Keratinocyte (primary cell): ENCODE measurements at regions not wholly inside any gene's neighbourhood (a gene's known extent, or its start where the extent isn't known, plus 50 kb on each side); places are given as distances from the start of the nearest gene placed in this dataset.
"Not testable (repeated sequence)": the region's sequence is repeated elsewhere in the genome, so short reads cannot be mapped to it uniquely, and the experiment has no call there.

Experiments used
- DNase-seq: peaks from one replicate; pipeline ENCODE4 v3.0.0-alpha.2; 2011; ENCODE audit warnings: low read depth, missing footprints, low spot score
- FAIRE-seq: peaks from 2 replicates; lab custom pipeline; 2011; peaks lifted over from hg19 to GRCh38; lab: Jason Lieb, UNC
- H2AFZ ChIP-seq: 2 replicates; pipeline ENCODE4 v1.6.0; 2012; ENCODE audit warnings: low read length, control low read depth, inconsistent platforms; ENCODE audit not compliant: control insufficient read depth
- H3K27ac ChIP-seq: 2 replicates; pipeline ENCODE4 v1.5.1; 2011; ENCODE audit warnings: low read length; ENCODE audit not compliant: control insufficient read depth, insufficient read depth
- H3K27me3 ChIP-seq: 3 replicates; pipeline ENCODE4 v1.6.0; 2011; ENCODE audit warnings: low read length; ENCODE audit not compliant: control insufficient read depth, insufficient read depth; ENCODE audit errors: extremely low read depth
- H3K36me3 ChIP-seq, 2 experiments: 2 replicates in 1 of 2; 3 replicates in 1 of 2; pipeline ENCODE4 v1.5.1; 2011; ENCODE audit warnings: low read length in 2 of 2, mild to moderate bottlenecking in 1 of 2; ENCODE audit not compliant: control insufficient read depth in 2 of 2, insufficient read depth in 2 of 2; ENCODE audit errors: extremely low read depth in 1 of 2
- H3K4me1 ChIP-seq: 3 replicates; pipeline ENCODE4 v1.5.1; 2011; ENCODE audit warnings: low read length; ENCODE audit not compliant: control insufficient read depth, insufficient read depth; ENCODE audit errors: extremely low read depth
- H3K4me2 ChIP-seq: 3 replicates; pipeline ENCODE4 v1.6.0; 2011; ENCODE audit warnings: low read depth, low read length; ENCODE audit not compliant: control insufficient read depth, insufficient read depth; ENCODE audit errors: extremely low read depth
- H3K4me3 ChIP-seq, 3 experiments: fragments of 200-600 bp in 1 of 3; sonication (generic) in 1 of 3; 2 replicates in 2 of 3; 3 replicates in 1 of 3; pipeline ENCODE4 v1.5.1; 2011 to 2016; ENCODE audit warnings: low read length in 3 of 3, mild to moderate bottlenecking in 3 of 3, control low read depth in 2 of 3, inconsistent platforms in 1 of 3, low read depth in 1 of 3, mixed read lengths in 1 of 3, mixed run types in 1 of 3, moderate library complexity in 1 of 3; ENCODE audit not compliant: control insufficient read depth in 2 of 3, insufficient read depth in 2 of 3; ENCODE audit errors: extremely low read depth in 1 of 3
- H3K79me2 ChIP-seq: 2 replicates; pipeline ENCODE4 v1.6.0; 2012; ENCODE audit warnings: low read length; ENCODE audit not compliant: control insufficient read depth, insufficient read depth
- H3K9ac ChIP-seq: 3 replicates; pipeline ENCODE4 v1.6.0; 2011; ENCODE audit warnings: low read length; ENCODE audit not compliant: control insufficient read depth, insufficient read depth; ENCODE audit errors: extremely low read depth
- H3K9me1 ChIP-seq: 3 replicates; pipeline ENCODE4 v1.6.0; 2011; ENCODE audit warnings: low read length; ENCODE audit not compliant: control insufficient read depth, insufficient read depth; ENCODE audit errors: extremely low read depth
- H3K9me3 ChIP-seq: 2 replicates; pipeline ENCODE4 v1.5.1; 2012; ENCODE audit warnings: low read depth, low read length; ENCODE audit not compliant: control insufficient read depth
- H4K20me1 ChIP-seq: 3 replicates; pipeline ENCODE4 v1.6.0; 2011; ENCODE audit warnings: low read length; ENCODE audit not compliant: control insufficient read depth, insufficient read depth; ENCODE audit errors: extremely low read depth
- EZH2 ChIP-seq: IDR thresholded peaks from one replicate; pipeline ENCODE4 v1.6.1; 2012; ENCODE audit warnings: inconsistent platforms, mild to moderate bottlenecking, low read length, moderate library complexity
- dilution Hi-C: fragments of 300-500 bp; cut with MboI; formaldehyde crosslinking; loops from one replicate; pipeline ENCODE4 v1.7.0; 2020; ENCODE audit warnings: low sequenced_read_pairs; ENCODE audit not compliant: extremely low pct_ligation_motif_present
- TF ChIP-seq, protein P1 (sequence below), 3 experiments: IDR thresholded peaks in 1 of 3; conservative IDR thresholded peaks in 1 of 3; optimal IDR thresholded peaks in 1 of 3; 2 replicates in 2 of 3; 3 replicates in 1 of 3; pipeline versions ENCODE3 to v1.5.1; 2011; ENCODE audit warnings: low read length in 3 of 3, mild to moderate bottlenecking in 3 of 3, moderate library complexity in 2 of 3, control low read depth in 1 of 3, inconsistent platforms in 1 of 3; ENCODE audit not compliant: insufficient read depth in 2 of 3; ENCODE audit errors: extremely low read depth in 1 of 3

DNA sequence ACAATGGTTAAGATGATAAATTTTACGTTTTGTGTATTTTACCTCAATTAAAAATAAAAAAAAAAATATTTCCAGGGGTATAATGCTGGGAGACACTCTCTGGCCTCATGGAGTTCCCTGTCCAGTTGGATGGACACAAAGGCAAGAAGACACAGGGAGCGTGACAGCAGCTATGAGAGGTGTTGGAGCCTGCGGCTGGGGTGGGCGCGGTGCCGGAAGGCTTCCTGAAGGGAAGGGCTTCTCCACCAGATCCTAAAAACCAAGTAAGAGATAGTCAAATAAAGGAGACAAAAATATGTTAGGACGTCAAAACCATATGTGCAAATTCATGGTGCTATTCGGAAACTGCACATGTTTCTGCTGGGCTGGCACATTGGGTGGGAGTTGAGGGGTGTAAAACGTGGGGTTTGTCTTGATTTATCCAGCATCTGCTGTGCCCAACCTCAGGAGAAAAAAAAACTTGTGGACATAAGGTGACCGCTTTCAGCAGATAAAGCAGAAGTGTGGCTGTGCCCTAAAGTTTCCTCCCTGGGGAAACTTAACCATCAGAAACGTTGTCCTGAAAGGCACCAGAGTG, 467.6 kb downstream of the RNF144A start:
- Histone ChIP-seq H3K9me3 (no peaks in the 10 kb centered on the region), H3K79me2 (no peaks in the 10 kb centered on the region), H3K9me1 (no peaks in the 10 kb centered on the region), H3K27ac (no peak overlapping the region), H3K4me3 (no peak overlapping the region), H3K36me3 (no peaks in the 10 kb centered on the region), H3K4me2 (no peak overlapping the region), H3K27me3 (no peaks in the 10 kb centered on the region), H3K4me1 (no peaks in the 10 kb centered on the region), H4K20me1 (no peaks in the 10 kb centered on the region), H3K9ac (no peak overlapping the region), H2AFZ (no peak overlapping the region)
- dilution Hi-C loops: no loop called here
- TF ChIP-seq, protein P1, sequence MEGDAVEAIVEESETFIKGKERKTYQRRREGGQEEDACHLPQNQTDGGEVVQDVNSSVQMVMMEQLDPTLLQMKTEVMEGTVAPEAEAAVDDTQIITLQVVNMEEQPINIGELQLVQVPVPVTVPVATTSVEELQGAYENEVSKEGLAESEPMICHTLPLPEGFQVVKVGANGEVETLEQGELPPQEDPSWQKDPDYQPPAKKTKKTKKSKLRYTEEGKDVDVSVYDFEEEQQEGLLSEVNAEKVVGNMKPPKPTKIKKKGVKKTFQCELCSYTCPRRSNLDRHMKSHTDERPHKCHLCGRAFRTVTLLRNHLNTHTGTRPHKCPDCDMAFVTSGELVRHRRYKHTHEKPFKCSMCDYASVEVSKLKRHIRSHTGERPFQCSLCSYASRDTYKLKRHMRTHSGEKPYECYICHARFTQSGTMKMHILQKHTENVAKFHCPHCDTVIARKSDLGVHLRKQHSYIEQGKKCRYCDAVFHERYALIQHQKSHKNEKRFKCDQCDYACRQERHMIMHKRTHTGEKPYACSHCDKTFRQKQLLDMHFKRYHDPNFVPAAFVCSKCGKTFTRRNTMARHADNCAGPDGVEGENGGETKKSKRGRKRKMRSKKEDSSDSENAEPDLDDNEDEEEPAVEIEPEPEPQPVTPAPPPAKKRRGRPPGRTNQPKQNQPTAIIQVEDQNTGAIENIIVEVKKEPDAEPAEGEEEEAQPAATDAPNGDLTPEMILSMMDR (optimal IDR thresholded peaks at IDR 0.05 in 1 of 3, IDR thresholded peaks at IDR 0.05 in 1 of 3, conservative IDR thresholded peaks at IDR 0.05 in 1 of 3; ENCODE audit: extremely low read depth in 1 of 3, insufficient read depth in 2 of 3, low read length in 3 of 3): no peak
- TF ChIP-seq EZH2: no peak
- DNase-seq (no peak), FAIRE-seq (no peak)

DNA sequence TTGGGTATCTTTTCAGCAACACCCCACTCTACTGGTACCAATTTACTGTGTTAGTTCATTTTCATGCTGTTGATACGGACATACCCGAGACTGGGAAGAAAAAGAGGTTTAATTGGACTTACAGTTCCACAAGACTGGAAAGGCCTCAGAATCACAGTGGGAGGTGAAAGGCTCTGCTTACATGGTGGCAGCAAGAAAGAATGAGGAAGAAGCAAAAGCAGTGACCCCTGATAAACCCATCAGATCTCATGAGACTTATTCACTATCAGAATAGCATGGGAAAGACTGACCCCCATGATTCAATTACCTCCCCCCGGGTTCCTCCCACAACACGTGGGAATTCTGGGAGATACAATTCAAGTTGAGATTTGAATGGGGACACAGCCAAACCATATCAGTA, 473.1 kb downstream of the RNF144A start:
- H3K9me3 ChIP-seq, H3K9me1 ChIP-seq, dilution Hi-C loops, FAIRE-seq, H2AFZ ChIP-seq, H3K4me3 ChIP-seq, DNase-seq, H3K4me2 ChIP-seq, H3K9ac ChIP-seq, H3K27me3 ChIP-seq, H4K20me1 ChIP-seq, H3K4me1 ChIP-seq, H3K79me2 ChIP-seq, H3K36me3 ChIP-seq, H3K27ac ChIP-seq: not testable (repeated sequence)
